Ishikawa (cell line): ENCODE measurements at regions not wholly inside any gene's neighbourhood (a gene's known extent, or its start where the extent isn't known, plus 50 kb on each side); places are given as distances from the start of the nearest gene placed in this dataset.

Experiments
- CEBPB ChIP-seq: IDR thresholded peaks from 2 replicates; pipeline ENCODE4 v1.6.1; 2012
- CREB1 ChIP-seq: IDR thresholded peaks from 2 replicates; pipeline ENCODE4 v1.6.1; 2012; ENCODE audit warnings: low read depth
- EGR1 ChIP-seq: IDR thresholded peaks from 2 replicates; pipeline ENCODE4 v1.6.1; 2012
- EP300 ChIP-seq: IDR thresholded peaks from 2 replicates; pipeline ENCODE4 v1.6.1; 2012; ENCODE audit warnings: borderline replicate concordance
- FOXM1 ChIP-seq: IDR thresholded peaks from 2 replicates; pipeline ENCODE4 v1.6.1; 2012; ENCODE audit warnings: low read depth, borderline replicate concordance
- MAX ChIP-seq: IDR thresholded peaks from 2 replicates; pipeline ENCODE4 v1.6.1; 2012
- NFIC ChIP-seq: IDR thresholded peaks from 2 replicates; pipeline ENCODE4 v1.6.1; 2012
- RAD21 ChIP-seq: IDR thresholded peaks from 2 replicates; pipeline ENCODE4 v1.6.1; 2012; ENCODE audit warnings: low read depth
- REST ChIP-seq: IDR thresholded peaks from 2 replicates; pipeline ENCODE4 v1.6.1; 2012; ENCODE audit warnings: low read depth, mild to moderate bottlenecking
- TAF1 ChIP-seq: IDR thresholded peaks from 2 replicates; pipeline ENCODE4 v1.6.1; 2012; ENCODE audit warnings: low read depth, mild to moderate bottlenecking
- TCF12 ChIP-seq: IDR thresholded peaks from 2 replicates; pipeline ENCODE4 v1.6.1; 2012; ENCODE audit warnings: low read depth
- TEAD4 ChIP-seq: IDR thresholded peaks from 2 replicates; pipeline ENCODE4 v1.6.1; 2012
- USF1 ChIP-seq: IDR thresholded peaks from 2 replicates; pipeline ENCODE4 v1.6.1; 2012
- YY1 ChIP-seq: IDR thresholded peaks from 2 replicates; pipeline ENCODE4 v1.6.1; 2012; ENCODE audit warnings: low read depth
- ZBTB7A ChIP-seq: IDR thresholded peaks from 2 replicates; pipeline ENCODE4 v1.6.1; 2012; ENCODE audit warnings: low read depth

- TF ChIP-seq USF1 (no peak), TCF12 (no peak), FOXM1 (no peak), MAX (no peak), CEBPB (no peak), CREB1 (no peak), TAF1 (no peak), NFIC (no peak), ZBTB7A (no peak), EP300 (no peak), REST (no peak), TEAD4 (no peak), RAD21 (no peak), YY1 (no peak), EGR1 (no peak)
Observed at GRCh38 chr2:211306929-211307328, 750.5 kb downstream of the CPS1 start.
